Right lobe of liver (tissue), 4 donors: ENCODE measurements at regions not wholly inside any gene's neighbourhood (a gene's known extent, or its start where the extent isn't known, plus 50 kb on each side); places are given as distances from the start of the nearest gene placed in this dataset.

ENCODE experiments used
- CTCF ChIP-seq, 4 donors: fragments of 200-600 bp in 3 of 4; fragments of 450-650 bp in 1 of 4; IDR thresholded peaks; one replicate each; pipeline versions ENCODE4 v1.5.1 to v1.8.0; 2016 to 2022; ENCODE audit warnings: antibody characterized with exemption in 4 of 4, mild to moderate bottlenecking in 2 of 4
- POLR2A ChIP-seq: fragments of 450-650 bp; IDR thresholded peaks from one replicate; pipeline ENCODE4 v1.6.1; 2017; ENCODE audit warnings: antibody characterized with exemption, mild to moderate bottlenecking
- donor health status: DM: no; HTN: no; CAD: no.
- donor health status: DM: no; HTN: no; CAD: no.
- donor health status: DM: no; HTN: yes; CAD: no.

DNA sequence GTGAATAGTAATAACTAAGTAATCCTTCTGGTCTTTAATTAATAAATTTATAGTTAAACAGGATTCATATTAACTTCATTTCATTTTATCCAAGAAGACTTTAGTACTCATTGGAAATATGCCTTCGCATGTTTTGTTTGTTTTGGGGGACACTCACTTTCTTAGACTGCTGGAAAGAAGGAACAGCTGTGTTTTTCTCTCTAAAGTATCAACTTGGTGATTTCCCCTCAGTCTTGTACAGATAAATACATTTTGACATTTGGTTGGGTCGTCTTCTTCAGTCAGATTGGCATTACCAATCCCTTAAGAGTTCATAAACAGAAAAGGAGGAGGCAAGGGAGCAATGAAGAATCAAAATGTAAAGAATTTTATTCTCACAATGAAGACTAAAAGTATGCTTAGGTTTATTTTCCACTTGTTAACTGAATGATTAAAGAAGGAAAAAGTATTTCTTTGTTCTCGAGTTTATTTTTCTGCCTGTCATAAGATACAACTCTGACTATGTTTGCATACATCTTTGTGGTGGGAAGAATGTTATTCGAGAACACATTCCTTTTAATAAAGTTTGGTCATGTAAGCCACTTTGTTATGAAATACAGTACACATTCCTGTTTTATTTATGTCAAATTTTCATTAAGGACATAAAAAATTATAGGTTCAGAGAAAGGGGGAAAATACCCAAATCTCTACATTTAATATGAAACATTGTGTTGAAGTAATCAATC is 140.2 kb downstream of the GMNC start:
- TF ChIP-seq CTCF (IDR thresholded peaks at IDR 0.05) = no peak
- TF ChIP-seq POLR2A = no peak
